WTC11 (cell line): ENCODE measurements at regions not wholly inside any gene's neighbourhood (a gene's known extent, or its start where the extent isn't known, plus 50 kb on each side); places are given as distances from the start of the nearest gene placed in this dataset.

Experiments
- CREM ChIP-seq: sonication (generic); formaldehyde crosslinking; IDR thresholded peaks from 2 replicates; pipeline ENCODE4 v1.8.1; 2022; ENCODE audit warnings: mild to moderate bottlenecking, missing genetic modification reagents, moderate library complexity
- TEAD1 ChIP-seq: sonication (generic); formaldehyde crosslinking; IDR thresholded peaks from 2 replicates; pipeline ENCODE4 v1.8.0; 2022; ENCODE audit warnings: mild to moderate bottlenecking, missing genetic modification reagents
- TF ChIP-seq, protein P1 (sequence below): fragments of 200-600 bp; IDR thresholded peaks from 2 replicates; pipeline ENCODE4 v1.8.0; 2022; ENCODE audit warnings: antibody characterized with exemption
- TF ChIP-seq, protein P2 (sequence below): sonication (generic); formaldehyde crosslinking; IDR thresholded peaks from 2 replicates; pipeline ENCODE4 v1.8.1; 2023; ENCODE audit warnings: mild to moderate bottlenecking, missing genetic modification reagents, moderate library complexity
- TF ChIP-seq, protein P3 (sequence below): sonication (generic); formaldehyde crosslinking; IDR thresholded peaks from 2 replicates; pipeline ENCODE4 v1.8.0; 2023; ENCODE audit warnings: missing genetic modification reagents

DNA sequence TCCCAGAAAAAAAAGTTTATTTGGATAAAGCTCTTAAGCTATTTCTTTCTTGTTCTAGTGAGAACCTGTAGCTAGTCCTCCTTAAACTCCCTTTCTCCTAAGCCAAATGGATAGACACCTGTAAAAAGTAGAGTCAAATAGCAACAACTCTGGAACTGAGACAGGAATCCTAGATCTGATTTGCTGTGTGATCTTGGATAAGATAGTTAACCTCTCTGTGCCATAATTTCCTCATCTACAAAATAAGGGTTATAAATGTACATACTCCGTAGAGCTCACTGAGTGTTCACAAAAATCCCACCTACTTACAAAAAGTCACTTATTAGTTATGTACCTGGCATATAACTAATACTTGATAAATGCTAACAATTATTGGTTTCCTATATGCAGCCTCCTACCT lies 270.3 kb downstream of the ABCC12 start:
- TF ChIP-seq CREM, result no peak
- TF ChIP-seq, protein P1, sequence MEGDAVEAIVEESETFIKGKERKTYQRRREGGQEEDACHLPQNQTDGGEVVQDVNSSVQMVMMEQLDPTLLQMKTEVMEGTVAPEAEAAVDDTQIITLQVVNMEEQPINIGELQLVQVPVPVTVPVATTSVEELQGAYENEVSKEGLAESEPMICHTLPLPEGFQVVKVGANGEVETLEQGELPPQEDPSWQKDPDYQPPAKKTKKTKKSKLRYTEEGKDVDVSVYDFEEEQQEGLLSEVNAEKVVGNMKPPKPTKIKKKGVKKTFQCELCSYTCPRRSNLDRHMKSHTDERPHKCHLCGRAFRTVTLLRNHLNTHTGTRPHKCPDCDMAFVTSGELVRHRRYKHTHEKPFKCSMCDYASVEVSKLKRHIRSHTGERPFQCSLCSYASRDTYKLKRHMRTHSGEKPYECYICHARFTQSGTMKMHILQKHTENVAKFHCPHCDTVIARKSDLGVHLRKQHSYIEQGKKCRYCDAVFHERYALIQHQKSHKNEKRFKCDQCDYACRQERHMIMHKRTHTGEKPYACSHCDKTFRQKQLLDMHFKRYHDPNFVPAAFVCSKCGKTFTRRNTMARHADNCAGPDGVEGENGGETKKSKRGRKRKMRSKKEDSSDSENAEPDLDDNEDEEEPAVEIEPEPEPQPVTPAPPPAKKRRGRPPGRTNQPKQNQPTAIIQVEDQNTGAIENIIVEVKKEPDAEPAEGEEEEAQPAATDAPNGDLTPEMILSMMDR, result no peak
- TF ChIP-seq, protein P2, sequence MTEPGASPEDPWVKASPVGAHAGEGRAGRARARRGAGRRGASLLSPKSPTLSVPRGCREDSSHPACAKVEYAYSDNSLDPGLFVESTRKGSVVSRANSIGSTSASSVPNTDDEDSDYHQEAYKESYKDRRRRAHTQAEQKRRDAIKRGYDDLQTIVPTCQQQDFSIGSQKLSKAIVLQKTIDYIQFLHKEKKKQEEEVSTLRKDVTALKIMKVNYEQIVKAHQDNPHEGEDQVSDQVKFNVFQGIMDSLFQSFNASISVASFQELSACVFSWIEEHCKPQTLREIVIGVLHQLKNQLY (CRISPR knock-in tag), result no peak
- TF ChIP-seq TEAD1 (CRISPR knock-in tag), result no peak
- TF ChIP-seq, protein P3, sequence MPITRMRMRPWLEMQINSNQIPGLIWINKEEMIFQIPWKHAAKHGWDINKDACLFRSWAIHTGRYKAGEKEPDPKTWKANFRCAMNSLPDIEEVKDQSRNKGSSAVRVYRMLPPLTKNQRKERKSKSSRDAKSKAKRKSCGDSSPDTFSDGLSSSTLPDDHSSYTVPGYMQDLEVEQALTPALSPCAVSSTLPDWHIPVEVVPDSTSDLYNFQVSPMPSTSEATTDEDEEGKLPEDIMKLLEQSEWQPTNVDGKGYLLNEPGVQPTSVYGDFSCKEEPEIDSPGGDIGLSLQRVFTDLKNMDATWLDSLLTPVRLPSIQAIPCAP (CRISPR knock-in tag), result no peak
